GM23338 (cell line): ENCODE measurements at regions not wholly inside any gene's neighbourhood (a gene's known extent, or its start where the extent isn't known, plus 50 kb on each side); places are given as distances from the start of the nearest gene placed in this dataset.

Experiments used
- ATAC-seq: fragments of 200-7000 bp; cut with Tn5 transposase; 3 replicates; pipeline ENCODE4 v1.9.1; 2020
- DNase-seq: peaks from one replicate; pipeline ENCODE4 v3.0.0-alpha.2; 2015; ENCODE audit warnings: low spot score
- H2AFZ ChIP-seq: fragments of 200-600 bp; sonication (generic); 2 replicates; pipeline ENCODE4 v1.8.0; 2016; ENCODE audit warnings: antibody characterized with exemption, mild to moderate bottlenecking, moderate library complexity
- H3F3A ChIP-seq: fragments of 200-600 bp; sonication (generic); replicated peaks from 2 replicates; pipeline ENCODE4 v1.8.0; 2017; ENCODE audit warnings: antibody characterized with exemption, mixed run types, low read depth
- H3K27ac ChIP-seq: fragments of 200-600 bp; sonication (generic); 2 replicates; pipeline ENCODE4 v1.6.1; 2016; ENCODE audit warnings: low read depth
- H3K27me3 ChIP-seq: fragments of 200-600 bp; sonication (generic); 2 replicates; pipeline ENCODE4 v1.8.0; 2016; ENCODE audit warnings: mild to moderate bottlenecking, mixed run types, moderate library complexity; ENCODE audit not compliant: insufficient read depth
- H3K36me3 ChIP-seq: fragments of 200-600 bp; sonication (generic); 2 replicates; pipeline ENCODE4 v1.8.0; 2016; ENCODE audit warnings: mild to moderate bottlenecking; ENCODE audit not compliant: insufficient read depth
- H3K4me1 ChIP-seq: fragments of 200-600 bp; sonication (generic); 2 replicates; pipeline ENCODE4 v1.8.0; 2016; ENCODE audit warnings: mild to moderate bottlenecking, moderate library complexity; ENCODE audit not compliant: insufficient read depth
- H3K4me2 ChIP-seq: fragments of 200-600 bp; sonication (generic); 2 replicates; pipeline ENCODE4 v1.7.1; 2017; ENCODE audit warnings: mixed run types
- H3K4me3 ChIP-seq: fragments of 200-600 bp; sonication (generic); 2 replicates; pipeline ENCODE4 v1.6.1; 2016; ENCODE audit warnings: mixed run types
- H3K79me2 ChIP-seq: fragments of 200-600 bp; sonication (generic); replicated peaks from 2 replicates; pipeline ENCODE4 v1.8.0; 2017; ENCODE audit warnings: mild to moderate bottlenecking; ENCODE audit not compliant: insufficient read depth
- H3K9me2 ChIP-seq: fragments of 200-600 bp; sonication (generic); 2 replicates; pipeline ENCODE4 v1.8.0; 2017; ENCODE audit not compliant: insufficient read depth
- H4K20me1 ChIP-seq: fragments of 200-600 bp; sonication (generic); replicated peaks from 2 replicates; pipeline ENCODE4 v1.8.0; 2017; ENCODE audit warnings: mild to moderate bottlenecking; ENCODE audit not compliant: insufficient read depth
- H3K27ac Mint-ChIP-seq: 2 replicates; pipeline ENCODE4 v1.8.0; 2020; ENCODE audit warnings: inconsistent platforms, mild to moderate bottlenecking, moderate library complexity, mixed read lengths
- H3K27me3 Mint-ChIP-seq: 3 replicates; pipeline ENCODE4 v1.8.0; 2022; ENCODE audit warnings: low read depth, mild to moderate bottlenecking, moderate library complexity, mixed read lengths, inconsistent platforms; ENCODE audit not compliant: insufficient read depth, poor library complexity
- H3K36me3 Mint-ChIP-seq: 3 replicates; pipeline ENCODE4 v1.8.0; 2021; ENCODE audit warnings: low read depth, mild to moderate bottlenecking, inconsistent platforms, moderate library complexity, mixed read lengths
- H3K4me1 Mint-ChIP-seq: 3 replicates; pipeline ENCODE4 v1.8.0; 2020; ENCODE audit warnings: mild to moderate bottlenecking, inconsistent platforms, mixed read lengths
- H3K4me3 Mint-ChIP-seq: 3 replicates; pipeline ENCODE4 v1.8.0; 2021; ENCODE audit warnings: moderate library complexity, mild to moderate bottlenecking, inconsistent platforms, mixed read lengths
- H3K9me3 Mint-ChIP-seq: 3 replicates; pipeline ENCODE4 v1.8.0; 2020; ENCODE audit warnings: moderate library complexity, mild to moderate bottlenecking, inconsistent platforms, mixed read lengths
- CREB1 ChIP-seq: fragments of 250-450 bp; sonication (Bioruptor Pico); IDR thresholded peaks from 2 replicates; pipeline ENCODE4 v1.5.0; 2020; ENCODE audit warnings: low read depth, mild to moderate bottlenecking, moderate library complexity
- EZH2 ChIP-seq: fragments of 200-600 bp; sonication (generic); IDR thresholded peaks from one replicate; pipeline ENCODE4 v1.8.0; 2017; ENCODE audit warnings: antibody characterized with exemption, mild to moderate bottlenecking, low read depth; ENCODE audit not compliant: unreplicated experiment
- EZH2phosphoT487 ChIP-seq: fragments of 200-600 bp; sonication (generic); IDR thresholded peaks from one replicate; pipeline ENCODE4 v1.8.1; 2018; ENCODE audit warnings: antibody characterized with exemption; ENCODE audit not compliant: unreplicated experiment
- JUNB ChIP-seq: IDR thresholded peaks from one replicate; pipeline ENCODE4 v1.6.1; 2016; ENCODE audit warnings: antibody characterized with exemption; ENCODE audit not compliant: unreplicated experiment
- NANOG ChIP-seq: IDR thresholded peaks from 2 replicates; pipeline ENCODE4 v1.6.1; 2016; ENCODE audit warnings: antibody characterized with exemption, borderline replicate concordance
- POLR2AphosphoS5 ChIP-seq: IDR thresholded peaks from 2 replicates; pipeline ENCODE4 v1.6.1; 2016; ENCODE audit warnings: antibody characterized with exemption, low read depth
- STAT1 ChIP-seq: IDR thresholded peaks from one replicate; pipeline ENCODE4 v1.6.1; 2016; ENCODE audit warnings: antibody characterized with exemption; ENCODE audit not compliant: unreplicated experiment
- ZNF114 ChIP-seq: fragments of 250-450 bp; sonication (Bioruptor Pico); IDR thresholded peaks from 2 replicates; pipeline ENCODE4 v1.5.0; 2020; ENCODE audit warnings: mild to moderate bottlenecking, moderate library complexity
- ZNF331 ChIP-seq: fragments of 250-450 bp; sonication (Bioruptor Pico); IDR thresholded peaks from 2 replicates; pipeline ENCODE4 v1.5.0; 2020; ENCODE audit warnings: low read depth, mild to moderate bottlenecking, moderate library complexity
- TF ChIP-seq, protein P1 (sequence below), 2 experiments: fragments of 200-600 bp in 1 of 2; sonication (generic) in 1 of 2; conservative IDR thresholded peaks; 2 replicates each; pipeline versions ENCODE4 v1.5.1 to v1.6.1; 2016 to 2017; ENCODE audit warnings: antibody characterized with exemption in 2 of 2, low read depth in 2 of 2, mild to moderate bottlenecking in 2 of 2, moderate library complexity in 1 of 2
- TF ChIP-seq, protein P2 (sequence below): fragments of 250-450 bp; sonication (Bioruptor Pico); IDR thresholded peaks from 2 replicates; pipeline ENCODE4 v1.5.0; 2020; ENCODE audit warnings: mild to moderate bottlenecking, moderate library complexity
- TF ChIP-seq, protein P3 (sequence below): IDR thresholded peaks from 2 replicates; pipeline ENCODE4 v1.6.1; 2016; ENCODE audit warnings: antibody characterized with exemption
- TF ChIP-seq, protein P4 (sequence below): IDR thresholded peaks from one replicate; pipeline ENCODE4 v1.6.1; 2018; ENCODE audit warnings: antibody characterized with exemption; ENCODE audit not compliant: unreplicated experiment

DNA sequence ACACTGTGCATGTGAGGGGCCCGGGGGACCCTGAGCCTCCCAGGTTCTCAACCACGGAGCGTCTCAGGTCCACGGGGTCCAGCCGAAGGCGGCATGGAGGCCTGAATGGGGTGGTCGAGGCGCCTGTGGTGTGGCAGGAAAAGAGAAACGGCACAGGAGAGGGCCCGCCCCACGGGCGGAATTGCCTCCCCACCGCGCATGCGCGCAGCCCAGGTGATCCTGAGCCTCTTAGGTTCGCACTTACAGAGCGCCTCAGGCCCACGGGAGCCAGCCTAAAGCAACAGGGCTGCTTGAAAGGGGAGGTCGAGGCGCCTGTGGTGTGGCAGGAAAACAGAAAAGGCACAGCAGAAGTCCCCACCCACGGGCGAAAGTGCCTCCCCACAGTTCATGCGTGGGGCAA is 311.0 kb downstream of the ALG10 start:
- DNase-seq (no peak), ATAC-seq (no peak)
- H3K4me3 ChIP-seq: no peak overlapping the region
- H3K4me2 ChIP-seq: no peak overlapping the region
- no peaks in the 10 kb centered on the region for H3F3A ChIP-seq
- Mint-ChIP-seq H3K27ac (no peak overlapping the region), H3K27me3 (peaks cover 8% of the 10 kb centered on the region), H3K4me1 (no peaks in the 10 kb centered on the region), H3K9me3 (peaks cover 98% of the 10 kb centered on the region), H3K4me3 (no peak overlapping the region), H3K36me3 (peaks cover 48% of the 10 kb centered on the region)
- no peaks in the 10 kb centered on the region for H3K9me2 ChIP-seq
- no peaks in the 10 kb centered on the region for H3K36me3 ChIP-seq
- TF ChIP-seq EZH2: no peak
- no peak for TF ChIP-seq ZNF114 (CRISPR knock-in tag)
- TF ChIP-seq, protein P1, sequence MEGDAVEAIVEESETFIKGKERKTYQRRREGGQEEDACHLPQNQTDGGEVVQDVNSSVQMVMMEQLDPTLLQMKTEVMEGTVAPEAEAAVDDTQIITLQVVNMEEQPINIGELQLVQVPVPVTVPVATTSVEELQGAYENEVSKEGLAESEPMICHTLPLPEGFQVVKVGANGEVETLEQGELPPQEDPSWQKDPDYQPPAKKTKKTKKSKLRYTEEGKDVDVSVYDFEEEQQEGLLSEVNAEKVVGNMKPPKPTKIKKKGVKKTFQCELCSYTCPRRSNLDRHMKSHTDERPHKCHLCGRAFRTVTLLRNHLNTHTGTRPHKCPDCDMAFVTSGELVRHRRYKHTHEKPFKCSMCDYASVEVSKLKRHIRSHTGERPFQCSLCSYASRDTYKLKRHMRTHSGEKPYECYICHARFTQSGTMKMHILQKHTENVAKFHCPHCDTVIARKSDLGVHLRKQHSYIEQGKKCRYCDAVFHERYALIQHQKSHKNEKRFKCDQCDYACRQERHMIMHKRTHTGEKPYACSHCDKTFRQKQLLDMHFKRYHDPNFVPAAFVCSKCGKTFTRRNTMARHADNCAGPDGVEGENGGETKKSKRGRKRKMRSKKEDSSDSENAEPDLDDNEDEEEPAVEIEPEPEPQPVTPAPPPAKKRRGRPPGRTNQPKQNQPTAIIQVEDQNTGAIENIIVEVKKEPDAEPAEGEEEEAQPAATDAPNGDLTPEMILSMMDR (conservative IDR thresholded peaks at IDR 0.05; ENCODE audit: low read depth in 2 of 2): no peak
- no peak for TF ChIP-seq POLR2AphosphoS5
- TF ChIP-seq CREB1 (CRISPR knock-in tag): no peak
- TF ChIP-seq, protein P2, sequence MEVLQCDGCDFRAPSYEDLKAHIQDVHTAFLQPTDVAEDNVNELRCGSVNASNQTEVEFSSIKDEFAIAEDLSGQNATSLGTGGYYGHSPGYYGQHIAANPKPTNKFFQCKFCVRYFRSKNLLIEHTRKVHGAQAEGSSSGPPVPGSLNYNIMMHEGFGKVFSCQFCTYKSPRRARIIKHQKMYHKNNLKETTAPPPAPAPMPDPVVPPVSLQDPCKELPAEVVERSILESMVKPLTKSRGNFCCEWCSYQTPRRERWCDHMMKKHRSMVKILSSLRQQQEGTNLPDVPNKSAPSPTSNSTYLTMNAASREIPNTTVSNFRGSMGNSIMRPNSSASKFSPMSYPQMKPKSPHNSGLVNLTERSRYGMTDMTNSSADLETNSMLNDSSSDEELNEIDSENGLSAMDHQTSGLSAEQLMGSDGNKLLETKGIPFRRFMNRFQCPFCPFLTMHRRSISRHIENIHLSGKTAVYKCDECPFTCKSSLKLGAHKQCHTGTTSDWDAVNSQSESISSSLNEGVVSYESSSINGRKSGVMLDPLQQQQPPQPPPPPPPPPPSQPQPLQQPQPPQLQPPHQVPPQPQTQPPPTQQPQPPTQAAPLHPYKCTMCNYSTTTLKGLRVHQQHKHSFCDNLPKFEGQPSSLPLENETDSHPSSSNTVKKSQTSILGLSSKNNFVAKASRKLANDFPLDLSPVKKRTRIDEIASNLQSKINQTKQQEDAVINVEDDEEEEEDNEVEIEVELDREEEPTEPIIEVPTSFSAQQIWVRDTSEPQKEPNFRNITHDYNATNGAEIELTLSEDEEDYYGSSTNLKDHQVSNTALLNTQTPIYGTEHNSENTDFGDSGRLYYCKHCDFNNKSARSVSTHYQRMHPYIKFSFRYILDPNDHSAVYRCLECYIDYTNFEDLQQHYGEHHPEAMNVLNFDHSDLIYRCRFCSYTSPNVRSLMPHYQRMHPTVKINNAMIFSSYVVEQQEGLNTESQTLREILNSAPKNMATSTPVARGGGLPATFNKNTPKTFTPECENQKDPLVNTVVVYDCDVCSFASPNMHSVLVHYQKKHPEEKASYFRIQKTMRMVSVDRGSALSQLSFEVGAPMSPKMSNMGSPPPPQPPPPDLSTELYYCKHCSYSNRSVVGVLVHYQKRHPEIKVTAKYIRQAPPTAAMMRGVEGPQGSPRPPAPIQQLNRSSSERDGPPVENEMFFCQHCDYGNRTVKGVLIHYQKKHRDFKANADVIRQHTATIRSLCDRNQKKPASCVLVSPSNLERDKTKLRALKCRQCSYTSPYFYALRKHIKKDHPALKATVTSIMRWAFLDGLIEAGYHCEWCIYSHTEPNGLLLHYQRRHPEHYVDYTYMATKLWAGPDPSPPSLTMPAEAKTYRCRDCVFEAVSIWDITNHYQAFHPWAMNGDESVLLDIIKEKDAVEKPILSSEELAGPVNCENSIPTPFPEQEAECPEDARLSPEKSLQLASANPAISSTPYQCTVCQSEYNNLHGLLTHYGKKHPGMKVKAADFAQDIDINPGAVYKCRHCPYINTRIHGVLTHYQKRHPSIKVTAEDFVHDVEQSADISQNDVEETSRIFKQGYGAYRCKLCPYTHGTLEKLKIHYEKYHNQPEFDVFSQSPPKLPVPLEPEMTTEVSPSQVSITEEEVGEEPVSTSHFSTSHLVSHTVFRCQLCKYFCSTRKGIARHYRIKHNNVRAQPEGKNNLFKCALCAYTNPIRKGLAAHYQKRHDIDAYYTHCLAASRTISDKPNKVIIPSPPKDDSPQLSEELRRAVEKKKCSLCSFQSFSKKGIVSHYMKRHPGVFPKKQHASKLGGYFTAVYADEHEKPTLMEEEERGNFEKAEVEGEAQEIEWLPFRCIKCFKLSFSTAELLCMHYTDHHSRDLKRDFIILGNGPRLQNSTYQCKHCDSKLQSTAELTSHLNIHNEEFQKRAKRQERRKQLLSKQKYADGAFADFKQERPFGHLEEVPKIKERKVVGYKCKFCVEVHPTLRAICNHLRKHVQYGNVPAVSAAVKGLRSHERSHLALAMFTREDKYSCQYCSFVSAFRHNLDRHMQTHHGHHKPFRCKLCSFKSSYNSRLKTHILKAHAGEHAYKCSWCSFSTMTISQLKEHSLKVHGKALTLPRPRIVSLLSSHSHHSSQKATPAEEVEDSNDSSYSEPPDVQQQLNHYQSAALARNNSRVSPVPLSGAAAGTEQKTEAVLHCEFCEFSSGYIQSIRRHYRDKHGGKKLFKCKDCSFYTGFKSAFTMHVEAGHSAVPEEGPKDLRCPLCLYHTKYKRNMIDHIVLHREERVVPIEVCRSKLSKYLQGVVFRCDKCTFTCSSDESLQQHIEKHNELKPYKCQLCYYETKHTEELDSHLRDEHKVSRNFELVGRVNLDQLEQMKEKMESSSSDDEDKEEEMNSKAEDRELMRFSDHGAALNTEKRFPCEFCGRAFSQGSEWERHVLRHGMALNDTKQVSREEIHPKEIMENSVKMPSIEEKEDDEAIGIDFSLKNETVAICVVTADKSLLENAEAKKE (CRISPR knock-in tag): no peak
- TF ChIP-seq, protein P3, sequence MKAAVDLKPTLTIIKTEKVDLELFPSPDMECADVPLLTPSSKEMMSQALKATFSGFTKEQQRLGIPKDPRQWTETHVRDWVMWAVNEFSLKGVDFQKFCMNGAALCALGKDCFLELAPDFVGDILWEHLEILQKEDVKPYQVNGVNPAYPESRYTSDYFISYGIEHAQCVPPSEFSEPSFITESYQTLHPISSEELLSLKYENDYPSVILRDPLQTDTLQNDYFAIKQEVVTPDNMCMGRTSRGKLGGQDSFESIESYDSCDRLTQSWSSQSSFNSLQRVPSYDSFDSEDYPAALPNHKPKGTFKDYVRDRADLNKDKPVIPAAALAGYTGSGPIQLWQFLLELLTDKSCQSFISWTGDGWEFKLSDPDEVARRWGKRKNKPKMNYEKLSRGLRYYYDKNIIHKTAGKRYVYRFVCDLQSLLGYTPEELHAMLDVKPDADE: no peak
- TF ChIP-seq, protein P4, sequence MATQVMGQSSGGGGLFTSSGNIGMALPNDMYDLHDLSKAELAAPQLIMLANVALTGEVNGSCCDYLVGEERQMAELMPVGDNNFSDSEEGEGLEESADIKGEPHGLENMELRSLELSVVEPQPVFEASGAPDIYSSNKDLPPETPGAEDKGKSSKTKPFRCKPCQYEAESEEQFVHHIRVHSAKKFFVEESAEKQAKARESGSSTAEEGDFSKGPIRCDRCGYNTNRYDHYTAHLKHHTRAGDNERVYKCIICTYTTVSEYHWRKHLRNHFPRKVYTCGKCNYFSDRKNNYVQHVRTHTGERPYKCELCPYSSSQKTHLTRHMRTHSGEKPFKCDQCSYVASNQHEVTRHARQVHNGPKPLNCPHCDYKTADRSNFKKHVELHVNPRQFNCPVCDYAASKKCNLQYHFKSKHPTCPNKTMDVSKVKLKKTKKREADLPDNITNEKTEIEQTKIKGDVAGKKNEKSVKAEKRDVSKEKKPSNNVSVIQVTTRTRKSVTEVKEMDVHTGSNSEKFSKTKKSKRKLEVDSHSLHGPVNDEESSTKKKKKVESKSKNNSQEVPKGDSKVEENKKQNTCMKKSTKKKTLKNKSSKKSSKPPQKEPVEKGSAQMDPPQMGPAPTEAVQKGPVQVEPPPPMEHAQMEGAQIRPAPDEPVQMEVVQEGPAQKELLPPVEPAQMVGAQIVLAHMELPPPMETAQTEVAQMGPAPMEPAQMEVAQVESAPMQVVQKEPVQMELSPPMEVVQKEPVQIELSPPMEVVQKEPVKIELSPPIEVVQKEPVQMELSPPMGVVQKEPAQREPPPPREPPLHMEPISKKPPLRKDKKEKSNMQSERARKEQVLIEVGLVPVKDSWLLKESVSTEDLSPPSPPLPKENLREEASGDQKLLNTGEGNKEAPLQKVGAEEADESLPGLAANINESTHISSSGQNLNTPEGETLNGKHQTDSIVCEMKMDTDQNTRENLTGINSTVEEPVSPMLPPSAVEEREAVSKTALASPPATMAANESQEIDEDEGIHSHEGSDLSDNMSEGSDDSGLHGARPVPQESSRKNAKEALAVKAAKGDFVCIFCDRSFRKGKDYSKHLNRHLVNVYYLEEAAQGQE: no peak
- no peak for TF ChIP-seq EZH2phosphoT487
- TF ChIP-seq STAT1: no peak
- no peak for TF ChIP-seq JUNB
- TF ChIP-seq NANOG: no peak
- TF ChIP-seq ZNF331 (CRISPR knock-in tag): no peak
- H3K79me2 ChIP-seq: no peaks in the 10 kb centered on the region
- no peaks in the 10 kb centered on the region for H3K27me3 ChIP-seq
- no peak overlapping the region for H2AFZ ChIP-seq
- no peaks in the 10 kb centered on the region for H4K20me1 ChIP-seq
- H3K4me1 ChIP-seq: no peaks in the 10 kb centered on the region
- H3K27ac ChIP-seq: no peak overlapping the region
